T-helper 2 cell (primary cell): ENCODE measurements at regions not wholly inside any gene's neighbourhood (a gene's known extent, or its start where the extent isn't known, plus 50 kb on each side); places are given as distances from the start of the nearest gene placed in this dataset.

Experiments used
- DNase-seq, 5 experiments: peaks; one replicate each; pipeline versions ENCODE4 v3.0.0 to v3.0.0-alpha.2; 2012 to 2022

- no peak for DNase-seq
Observed at GRCh38 chr13:82934000-82934399, 948.3 kb downstream of the SLITRK1 start.

GRCh38 chr13:82925114-82925513 lies 957.2 kb downstream of the SLITRK1 start:
- no peak for DNase-seq

- DNase-seq: no peak
Observed at GRCh38 chr13:82917984-82918383, 964.3 kb downstream of the SLITRK1 start.

- no peak for DNase-seq
Observed at GRCh38 chr13:82912564-82912963, 969.7 kb downstream of the SLITRK1 start.

- no peak for DNase-seq
Observed at GRCh38 chr13:82905071-82905470, 977.2 kb downstream of the SLITRK1 start.

- DNase-seq: no peak
Observed at GRCh38 chr13:82900453-82900852, 981.8 kb downstream of the SLITRK1 start.

- no peak for DNase-seq
Observed at GRCh38 chr13:82898586-82898985, 983.7 kb downstream of the SLITRK1 start.

- no peak for DNase-seq
Observed at GRCh38 chr13:82879921-82880320, 1002.4 kb downstream of the SLITRK1 start.

- DNase-seq: no peak
Observed at GRCh38 chr13:82878536-82878935, 1003.7 kb downstream of the SLITRK1 start.

GRCh38 chr13:82867284-82867683 lies 1015.0 kb downstream of the SLITRK1 start:
- DNase-seq: no peak

- DNase-seq: no peak
Observed at GRCh38 chr13:82850644-82851043, 1031.6 kb downstream of the SLITRK1 start.

- no peak for DNase-seq
Observed at GRCh38 chr13:82848766-82849165, 1033.5 kb downstream of the SLITRK1 start.

GRCh38 chr13:82847595-82847994 lies 1034.7 kb downstream of the SLITRK1 start:
- no peak for DNase-seq

GRCh38 chr13:82833923-82834322 lies 1048.4 kb downstream of the SLITRK1 start:
- DNase-seq: no peak

GRCh38 chr13:82829040-82829439 lies 1053.2 kb downstream of the SLITRK1 start:
- DNase-seq: no peak

GRCh38 chr13:82827724-82828123 lies 1054.5 kb downstream of the SLITRK1 start:
- DNase-seq: no peak

- no peak for DNase-seq
Observed at GRCh38 chr13:82822935-82823334, 1059.3 kb downstream of the SLITRK1 start.

GRCh38 chr13:82817133-82817532 lies 1065.1 kb downstream of the SLITRK1 start:
- DNase-seq: no peak

- DNase-seq: no peak
Observed at GRCh38 chr13:82815791-82816190, 1066.5 kb downstream of the SLITRK1 start.

- no peak for DNase-seq
Observed at GRCh38 chr13:82803341-82803740, 1078.9 kb downstream of the SLITRK1 start.

GRCh38 chr13:82802528-82802927 lies 1079.7 kb downstream of the SLITRK1 start:
- DNase-seq: no peak

- DNase-seq: no peak
Observed at GRCh38 chr13:82800391-82800790, 1081.9 kb downstream of the SLITRK1 start.

- no peak for DNase-seq
Observed at GRCh38 chr13:82797876-82798275, 1084.4 kb downstream of the SLITRK1 start.

GRCh38 chr13:82791035-82791434 lies 1091.2 kb downstream of the SLITRK1 start:
- no peak for DNase-seq

GRCh38 chr13:82772816-82773215 lies 1109.5 kb downstream of the SLITRK1 start:
- no peak for DNase-seq
